ENCODE measurements at regions not wholly inside any gene's neighbourhood (a gene's known extent, or its start where the extent isn't known, plus 50 kb on each side); places are given as distances from the start of the nearest gene placed in this dataset.

DNA sequence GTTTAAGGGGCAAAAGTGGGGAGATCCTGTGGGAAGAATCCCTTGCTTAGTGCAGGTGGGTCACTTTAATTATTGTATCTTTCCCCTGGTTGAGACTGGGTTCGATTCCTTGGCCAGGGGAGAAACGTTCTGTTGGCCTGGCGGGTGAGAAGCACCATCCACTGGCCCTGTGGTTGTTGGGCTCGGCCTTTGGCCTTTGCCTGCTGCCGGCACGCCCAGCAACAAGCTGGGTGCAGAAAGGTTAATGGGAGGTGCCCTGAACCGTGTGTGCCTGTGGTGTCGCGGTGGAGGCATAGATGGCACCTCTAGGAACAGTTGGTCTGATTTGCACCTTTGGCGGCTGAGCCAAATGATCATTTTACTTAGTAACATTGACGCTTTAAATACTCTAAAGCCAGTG is 363.6 kb upstream of the CNTNAP2 start:
- Histone ChIP-seq H3K9me3 (ENCODE audit: insufficient read depth in 2 of 2, low read depth in 1 of 2, low read length in 1 of 2) (no peaks in the 10 kb centered on the region; a peak in 1 of 4 replicates), H3K9ac (replicated peaks in 1 of 4; ENCODE audit: extremely low read depth in 1 of 4, low read depth in 3 of 4, low read length in 3 of 4) (no peak overlapping the region), H3K14ac (ENCODE audit: insufficient read length) (no peak overlapping the region), H3K4me3 (ENCODE audit: extremely low read depth in 1 of 4, insufficient read depth in 2 of 4, low read depth in 3 of 4, low read length in 4 of 4) (no peak overlapping the region), H3K18ac (ENCODE audit: extremely low read depth, low read length) (no peak overlapping the region), H3K27ac (ENCODE audit: low read depth, low read length) (no peak overlapping the region), H3K27me3 (replicated peaks in 1 of 4; ENCODE audit: control insufficient read depth in 3 of 4, extremely low read depth in 1 of 4, insufficient read depth in 3 of 4, low read length in 3 of 4) (no peaks in the 10 kb centered on the region), H3K56ac (replicated peaks; ENCODE audit: insufficient read length, low read depth, low read length) (no peak overlapping the region), H3K4ac (replicated peaks; ENCODE audit: insufficient read length, low read depth, low read length) (no peak overlapping the region), H2BK120ac (replicated peaks; ENCODE audit: low read depth, low read length) (no peak overlapping the region), H3K79me2 (ENCODE audit: control insufficient read depth in 1 of 2, insufficient read depth in 2 of 2, low read length in 2 of 2) (no peaks in the 10 kb centered on the region), H4K91ac (replicated peaks; ENCODE audit: insufficient read length, low read length) (no peak overlapping the region), H3K23me2 (ENCODE audit: low read depth, low read length) (no peaks in the 10 kb centered on the region), H2BK20ac (ENCODE audit: low read length) (no peak overlapping the region), H2AK5ac (ENCODE audit: low read depth, low read length) (no peak overlapping the region), H3K4me1 (replicated peaks in 1 of 4; ENCODE audit: control insufficient read depth in 3 of 4, insufficient read depth in 4 of 4, low read length in 3 of 4) (no peaks in the 10 kb centered on the region), H2BK12ac (ENCODE audit: low read depth, low read length) (no peak overlapping the region), H2BK5ac (ENCODE audit: low read depth, low read length) (no peak overlapping the region), H4K8ac (ENCODE audit: extremely low read depth, insufficient read depth, low read length) (no peak overlapping the region), H3K23ac (ENCODE audit: insufficient read length) (no peak overlapping the region), H3K79me1 (ENCODE audit: low read depth, low read length) (no peaks in the 10 kb centered on the region), H2BK15ac (ENCODE audit: low read length) (no peak overlapping the region), H2AFZ (ENCODE audit: low read length) (no peak overlapping the region), H3K36me3 (ENCODE audit: control insufficient read depth in 2 of 4, insufficient read depth in 4 of 4, low read length in 3 of 4) (no peaks in the 10 kb centered on the region), H4K20me1 (replicated peaks in 1 of 2; ENCODE audit: control insufficient read depth in 1 of 2, insufficient read depth in 2 of 2, low read length in 2 of 2) (no peaks in the 10 kb centered on the region), H4K5ac (ENCODE audit: insufficient read length, low read depth, low read length) (no peak overlapping the region), H3K4me2 (ENCODE audit: insufficient read depth in 1 of 2, low read depth in 2 of 2, low read length in 2 of 2) (no peak overlapping the region)
- TF ChIP-seq EP300 (IDR thresholded peaks at IDR 0.05; ENCODE audit: borderline replicate concordance in 1 of 2, low read depth in 2 of 2, low read length in 2 of 2) (no peak), RBBP5 (IDR thresholded peaks at IDR 0.05; ENCODE audit: borderline replicate concordance, low read depth, low read length) (no peak), BCL11A (IDR thresholded peaks at IDR 0.05; ENCODE audit: low read depth in 2 of 2, low read length in 2 of 2) (no peak), SAP30 (IDR thresholded peaks at IDR 0.05; ENCODE audit: insufficient read depth, insufficient replicate concordance, low read length) (no peak), BRCA1 (IDR thresholded peaks at IDR 0.05; ENCODE audit: low read depth, low read length) (no peak), HDAC2 (IDR thresholded peaks at IDR 0.05; ENCODE audit: borderline replicate concordance in 1 of 2, low read depth in 2 of 2, low read length in 2 of 2) (no peak), FOSL1 (IDR thresholded peaks at IDR 0.05; ENCODE audit: insufficient read depth, low read depth, low read length) (no peak), SIX5 (IDR thresholded peaks at IDR 0.05; ENCODE audit: low read depth, low read length) (no peak), TBP (IDR thresholded peaks at IDR 0.05; ENCODE audit: low read depth, low read length) (no peak), POU5F1 (IDR thresholded peaks at IDR 0.05; ENCODE audit: low read depth, low read length) (no peak)
- TF ChIP-seq, protein P1, sequence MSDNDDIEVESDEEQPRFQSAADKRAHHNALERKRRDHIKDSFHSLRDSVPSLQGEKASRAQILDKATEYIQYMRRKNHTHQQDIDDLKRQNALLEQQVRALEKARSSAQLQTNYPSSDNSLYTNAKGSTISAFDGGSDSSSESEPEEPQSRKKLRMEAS (IDR thresholded peaks at IDR 0.05), result no peak
- ChIA-PET POLR2A (ENCODE audit: partially characterized antibody) (no interaction called here), CTCF (ENCODE audit: partially characterized antibody) (no interaction called here)
- FAIRE-seq (no peak), DNase-seq (ENCODE audit: low read depth in 1 of 2, low spot score in 2 of 2) (no peak)
- 86% methylated on average over 9 of the region's 11 CpGs; no CpG with 5 or more reads in 1 of the 2 experiments for WGBS, 2 experiments (ENCODE audit: extremely low coverage in 1 of 2, insufficient coverage in 1 of 2, insufficient read length in 1 of 2, insufficient replicate concordance in 2 of 2, low coverage in 1 of 2, low lambda C conversion rate in 2 of 2, missing lambda C conversion rate in 1 of 2)
